SK-N-SH treated with all-trans-retinoic acid at 6 μM for 48 hours (cell line): ENCODE measurements at regions not wholly inside any gene's neighbourhood (a gene's known extent, or its start where the extent isn't known, plus 50 kb on each side); places are given as distances from the start of the nearest gene placed in this dataset.

Experiments
- ATAC-seq: fragments of 200-7000 bp; cut with Tn5 transposase; 3 replicates; pipeline ENCODE4 v1.9.1; 2020; ENCODE audit warnings: mild to moderate bottlenecking, moderate library complexity
- ARNTL ChIP-seq: fragments of 450-650 bp; formaldehyde crosslinking; IDR thresholded peaks from 2 replicates; pipeline ENCODE4 v1.5.0; 2020; ENCODE audit warnings: low read depth, mild to moderate bottlenecking, moderate library complexity, borderline replicate concordance
- CSDC2 ChIP-seq: fragments of 250-450 bp; sonication (Bioruptor Pico); IDR thresholded peaks from 2 replicates; pipeline ENCODE4 v1.5.0; 2020; ENCODE audit warnings: mild to moderate bottlenecking, moderate library complexity
- ESRRG ChIP-seq: fragments of 250-450 bp; sonication (Bioruptor Pico); IDR thresholded peaks from 2 replicates; pipeline ENCODE4 v1.6.1; 2021; ENCODE audit warnings: mild to moderate bottlenecking
- ISL1 ChIP-seq: fragments of 250-450 bp; sonication (Bioruptor Pico); IDR thresholded peaks from 2 replicates; pipeline ENCODE4 v2.1.2; 2022; ENCODE audit warnings: mild to moderate bottlenecking, moderate library complexity
- OSR1 ChIP-seq: fragments of 250-450 bp; sonication (Bioruptor Pico); IDR thresholded peaks from 2 replicates; pipeline ENCODE4 v1.8.0; 2022; ENCODE audit warnings: moderate library complexity, mild to moderate bottlenecking, inconsistent platforms
- PATZ1 ChIP-seq: fragments of 250-450 bp; sonication (Bioruptor Pico); IDR thresholded peaks from 2 replicates; pipeline ENCODE4 v1.8.0; 2020; ENCODE audit warnings: mild to moderate bottlenecking, moderate library complexity, borderline replicate concordance
- POU6F1 ChIP-seq: fragments of 250-450 bp; sonication (Bioruptor Pico); IDR thresholded peaks from 2 replicates; pipeline ENCODE4 v1.8.0; 2021; ENCODE audit warnings: low read depth, mild to moderate bottlenecking, moderate library complexity, borderline replicate concordance
- PPARA ChIP-seq: fragments of 250-450 bp; sonication (Bioruptor Pico); IDR thresholded peaks from 2 replicates; pipeline ENCODE4 v1.5.0; 2020; ENCODE audit warnings: mild to moderate bottlenecking, borderline replicate concordance
- RARB ChIP-seq: fragments of 250-450 bp; sonication (Bioruptor Pico); IDR thresholded peaks from 2 replicates; pipeline ENCODE4 v1.8.0; 2021; ENCODE audit warnings: mild to moderate bottlenecking, moderate library complexity
- SNAI2 ChIP-seq: fragments of 250-450 bp; sonication (Bioruptor Pico); IDR thresholded peaks from 2 replicates; pipeline ENCODE4 v1.5.0; 2020; ENCODE audit warnings: mild to moderate bottlenecking, moderate library complexity
- TCF4 ChIP-seq: fragments of 250-450 bp; sonication (Bioruptor Pico); IDR thresholded peaks from 2 replicates; pipeline ENCODE4 v1.8.0; 2021; ENCODE audit warnings: mild to moderate bottlenecking, moderate library complexity, borderline replicate concordance
- TOX ChIP-seq: fragments of 250-450 bp; sonication (Bioruptor Pico); IDR thresholded peaks from 2 replicates; pipeline ENCODE4 v1.8.0; 2021; ENCODE audit warnings: mild to moderate bottlenecking, moderate library complexity, borderline replicate concordance
- TSHZ2 ChIP-seq: fragments of 250-450 bp; sonication (Bioruptor Pico); IDR thresholded peaks from 2 replicates; pipeline ENCODE4 v1.5.0; 2020; ENCODE audit warnings: mild to moderate bottlenecking, moderate library complexity
- ZC3H10 ChIP-seq: fragments of 250-450 bp; sonication (Bioruptor Pico); IDR thresholded peaks from 2 replicates; pipeline ENCODE4 v1.5.1; 2021; ENCODE audit warnings: mild to moderate bottlenecking, moderate library complexity
- ZNF565 ChIP-seq: fragments of 450-650 bp; formaldehyde crosslinking; conservative IDR thresholded peaks from 2 replicates; pipeline ENCODE4 v1.5.0; 2020; ENCODE audit warnings: low read depth, mild to moderate bottlenecking, moderate library complexity
- ZNF70 ChIP-seq: fragments of 450-650 bp; formaldehyde crosslinking; IDR thresholded peaks from 2 replicates; pipeline ENCODE4 v1.5.0; 2020; ENCODE audit warnings: mild to moderate bottlenecking, moderate library complexity
- ZNF8 ChIP-seq: fragments of 450-650 bp; formaldehyde crosslinking; IDR thresholded peaks from 2 replicates; pipeline ENCODE4 v1.5.0; 2020; ENCODE audit warnings: mild to moderate bottlenecking, moderate library complexity

- no peak for TF ChIP-seq PATZ1 (CRISPR knock-in tag)
Measured at GRCh38 chr4:110678517-110679227, 55.8 kb upstream of the PITX2 start (continued).

GRCh38 chr4:110680265-110680664 is 57.4 kb upstream of the PITX2 start:
- no peak for ATAC-seq
- TF ChIP-seq ZNF565, result no peak
- no peak for TF ChIP-seq ESRRG (CRISPR knock-in tag)
- TF ChIP-seq ISL1 (CRISPR knock-in tag), result no peak
- TF ChIP-seq ARNTL (CRISPR knock-in tag), result no peak
- TF ChIP-seq POU6F1, result no peak
- TF ChIP-seq ZNF8 (CRISPR knock-in tag), result no peak
- TF ChIP-seq CSDC2 (CRISPR knock-in tag), result no peak
- no peak for TF ChIP-seq PATZ1 (CRISPR knock-in tag)
- TF ChIP-seq PPARA (CRISPR knock-in tag), result no peak
- no peak for TF ChIP-seq ZC3H10
- TF ChIP-seq ZNF70 (CRISPR knock-in tag), result no peak
- TF ChIP-seq RARB (CRISPR knock-in tag), result no peak
- no peak for TF ChIP-seq TSHZ2 (CRISPR knock-in tag)
- no peak for TF ChIP-seq TOX (CRISPR knock-in tag)
- TF ChIP-seq SNAI2 (CRISPR knock-in tag), result no peak
- no peak for TF ChIP-seq OSR1 (CRISPR knock-in tag)

GRCh38 chr4:110681381-110681780 is 58.5 kb upstream of the PITX2 start:
- no peak for ATAC-seq
- no peak for TF ChIP-seq TCF4 (CRISPR knock-in tag)
- no peak for TF ChIP-seq TSHZ2 (CRISPR knock-in tag)

- TF ChIP-seq PPARA (CRISPR knock-in tag), result no peak
- TF ChIP-seq TOX (CRISPR knock-in tag), result no peak
- no peak for TF ChIP-seq ESRRG (CRISPR knock-in tag)
- TF ChIP-seq ZNF565, result no peak
- ATAC-seq, result no peak
Measured at GRCh38 chr4:110682311-110682710, 59.4 kb upstream of the PITX2 start.
